ENCODE measurements at regions not wholly inside any gene's neighbourhood (a gene's known extent, or its start where the extent isn't known, plus 50 kb on each side); places are given as distances from the start of the nearest gene placed in this dataset.
"Not testable (repeated sequence)": the region's sequence is repeated elsewhere in the genome, so short reads cannot be mapped to it uniquely, and the experiment has no call there.

DNA sequence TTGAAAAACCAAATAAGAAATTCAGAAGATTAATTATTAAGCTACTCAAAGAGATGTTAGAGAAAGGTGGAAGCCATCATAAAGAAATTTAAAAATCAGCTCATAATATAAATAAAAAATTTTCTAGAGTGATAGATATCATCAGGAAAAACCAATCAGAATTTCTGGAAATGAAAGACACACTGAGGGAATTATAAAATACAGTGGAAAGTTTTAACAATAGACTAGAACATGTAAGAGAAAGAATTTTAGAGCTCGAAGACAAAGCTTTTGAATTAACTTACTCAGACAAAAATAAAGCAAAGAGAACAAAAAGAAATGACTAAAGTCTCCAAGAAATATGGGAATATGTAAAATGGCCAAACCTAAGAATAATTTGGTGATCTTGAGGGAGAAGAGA is 1926.9 kb upstream of the RAG2 start:
- no peak for DNase-seq (ENCODE audit: extremely low spot score, unreplicated experiment)
- Mint-ChIP-seq H3K9me3 (ENCODE audit: unreplicated experiment) (peaks cover 43% of the 10 kb centered on the region), H3K27me3 (ENCODE audit: unreplicated experiment) (no peaks in the 10 kb centered on the region), H3K4me1 (ENCODE audit: unreplicated experiment) (no peaks in the 10 kb centered on the region), H3K36me3 (ENCODE audit: unreplicated experiment) (peaks cover 11% of the 10 kb centered on the region), H3K27ac (ENCODE audit: unreplicated experiment) (no peak overlapping the region), H3K4me3 (ENCODE audit: unreplicated experiment) (no peak overlapping the region)
- TF ChIP-seq, protein P1, sequence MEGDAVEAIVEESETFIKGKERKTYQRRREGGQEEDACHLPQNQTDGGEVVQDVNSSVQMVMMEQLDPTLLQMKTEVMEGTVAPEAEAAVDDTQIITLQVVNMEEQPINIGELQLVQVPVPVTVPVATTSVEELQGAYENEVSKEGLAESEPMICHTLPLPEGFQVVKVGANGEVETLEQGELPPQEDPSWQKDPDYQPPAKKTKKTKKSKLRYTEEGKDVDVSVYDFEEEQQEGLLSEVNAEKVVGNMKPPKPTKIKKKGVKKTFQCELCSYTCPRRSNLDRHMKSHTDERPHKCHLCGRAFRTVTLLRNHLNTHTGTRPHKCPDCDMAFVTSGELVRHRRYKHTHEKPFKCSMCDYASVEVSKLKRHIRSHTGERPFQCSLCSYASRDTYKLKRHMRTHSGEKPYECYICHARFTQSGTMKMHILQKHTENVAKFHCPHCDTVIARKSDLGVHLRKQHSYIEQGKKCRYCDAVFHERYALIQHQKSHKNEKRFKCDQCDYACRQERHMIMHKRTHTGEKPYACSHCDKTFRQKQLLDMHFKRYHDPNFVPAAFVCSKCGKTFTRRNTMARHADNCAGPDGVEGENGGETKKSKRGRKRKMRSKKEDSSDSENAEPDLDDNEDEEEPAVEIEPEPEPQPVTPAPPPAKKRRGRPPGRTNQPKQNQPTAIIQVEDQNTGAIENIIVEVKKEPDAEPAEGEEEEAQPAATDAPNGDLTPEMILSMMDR (IDR thresholded peaks at IDR 0.05) = no peak

DNA sequence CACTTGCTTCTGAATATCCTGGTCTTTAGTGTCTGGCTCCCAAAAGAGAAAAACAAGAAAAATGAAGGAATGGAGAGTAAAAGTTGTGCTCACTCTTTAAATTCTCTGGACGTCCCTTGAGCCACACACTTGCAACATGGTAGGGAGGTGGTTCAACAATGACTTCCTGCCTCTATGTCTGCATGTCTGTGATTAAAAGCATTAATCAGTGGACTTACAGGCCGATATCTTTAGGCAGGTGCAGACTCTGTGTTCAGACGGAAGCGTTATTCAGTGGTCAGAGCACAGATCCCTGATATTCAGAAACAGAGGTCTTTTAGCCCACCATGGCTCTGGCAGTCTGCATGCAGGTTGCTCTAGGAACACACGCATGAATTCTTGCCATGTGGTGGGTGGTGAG is 1920.0 kb upstream of the RAG2 start:
- peaks cover 2% of the 10 kb centered on the region for H3K36me3 Mint-ChIP-seq (ENCODE audit: unreplicated experiment)
- H3K4me3 Mint-ChIP-seq (ENCODE audit: unreplicated experiment) = no peak overlapping the region
- TF ChIP-seq, protein P1 (IDR thresholded peaks at IDR 0.05) = no peak
- no peak overlapping the region for H3K27ac Mint-ChIP-seq (ENCODE audit: unreplicated experiment)
- no peaks in the 10 kb centered on the region for H3K27me3 Mint-ChIP-seq (ENCODE audit: unreplicated experiment)
- no peak for DNase-seq (ENCODE audit: extremely low spot score, unreplicated experiment)
- peaks cover 14% of the 10 kb centered on the region for H3K9me3 Mint-ChIP-seq (ENCODE audit: unreplicated experiment)
- no peaks in the 10 kb centered on the region for H3K4me1 Mint-ChIP-seq (ENCODE audit: unreplicated experiment)

DNA sequence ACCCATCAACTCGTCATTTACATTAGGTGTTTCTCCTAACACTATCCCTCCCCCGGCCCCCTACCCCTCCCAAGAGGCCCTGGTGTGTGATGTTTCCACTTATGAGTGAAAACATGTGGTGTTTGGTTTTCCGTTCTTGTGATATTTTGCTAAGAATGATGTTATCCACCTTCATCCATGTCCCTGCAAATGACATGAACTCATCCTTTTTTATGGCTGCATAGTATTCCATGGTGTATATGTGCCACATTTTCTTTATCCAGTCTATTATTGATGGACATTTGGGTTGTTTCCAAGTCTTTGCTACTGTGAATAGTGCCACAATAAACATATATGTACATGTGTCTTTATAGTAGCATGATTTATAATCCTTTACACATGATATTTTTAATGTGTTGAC is 1914.8 kb upstream of the RAG2 start:
- H3K9me3 Mint-ChIP-seq (ENCODE audit: unreplicated experiment) = peaks cover 13% of the 10 kb centered on the region
- H3K27me3 Mint-ChIP-seq (ENCODE audit: unreplicated experiment) = not testable (repeated sequence)

DNA sequence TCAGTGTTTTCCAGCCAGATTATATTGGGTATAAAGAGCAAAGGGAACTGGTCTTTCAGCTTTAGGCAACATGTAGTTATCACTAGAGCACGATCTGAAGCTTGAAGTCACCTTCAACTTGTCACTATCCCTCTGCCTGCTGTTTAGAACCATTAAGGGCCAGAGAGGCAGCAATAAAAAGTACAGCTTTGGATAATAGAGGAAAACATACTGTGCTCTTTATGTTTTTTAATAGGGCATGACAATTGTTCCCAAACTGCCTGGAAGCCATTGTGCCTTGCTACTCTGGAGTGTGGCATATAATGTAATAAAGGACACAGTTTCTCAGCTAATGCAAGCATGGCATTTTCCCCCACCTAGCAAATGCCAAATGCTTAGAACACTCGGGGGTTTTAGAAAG is 1912.0 kb upstream of the RAG2 start:
- H3K9me3 Mint-ChIP-seq (ENCODE audit: unreplicated experiment) = peaks cover 3% of the 10 kb centered on the region
- no peaks in the 10 kb centered on the region for H3K27me3 Mint-ChIP-seq (ENCODE audit: unreplicated experiment)
- H3K4me1 Mint-ChIP-seq (ENCODE audit: unreplicated experiment) = no peaks in the 10 kb centered on the region
- DNase-seq (ENCODE audit: extremely low spot score, unreplicated experiment) = no peak
- H3K36me3 Mint-ChIP-seq (ENCODE audit: unreplicated experiment) = no peaks in the 10 kb centered on the region
- TF ChIP-seq, protein P1 (IDR thresholded peaks at IDR 0.05) = no peak
- H3K27ac Mint-ChIP-seq (ENCODE audit: unreplicated experiment) = no peak overlapping the region
- H3K4me3 Mint-ChIP-seq (ENCODE audit: unreplicated experiment) = no peak overlapping the region

More for the DNA sequence above, 1914.8 kb upstream of the RAG2 start:
- not testable (repeated sequence) for DNase-seq (ENCODE audit: extremely low spot score, unreplicated experiment); H3K36me3 Mint-ChIP-seq (ENCODE audit: unreplicated experiment); H3K4me3 Mint-ChIP-seq (ENCODE audit: unreplicated experiment); H3K4me1 Mint-ChIP-seq (ENCODE audit: unreplicated experiment); H3K27ac Mint-ChIP-seq (ENCODE audit: unreplicated experiment)

DNA sequence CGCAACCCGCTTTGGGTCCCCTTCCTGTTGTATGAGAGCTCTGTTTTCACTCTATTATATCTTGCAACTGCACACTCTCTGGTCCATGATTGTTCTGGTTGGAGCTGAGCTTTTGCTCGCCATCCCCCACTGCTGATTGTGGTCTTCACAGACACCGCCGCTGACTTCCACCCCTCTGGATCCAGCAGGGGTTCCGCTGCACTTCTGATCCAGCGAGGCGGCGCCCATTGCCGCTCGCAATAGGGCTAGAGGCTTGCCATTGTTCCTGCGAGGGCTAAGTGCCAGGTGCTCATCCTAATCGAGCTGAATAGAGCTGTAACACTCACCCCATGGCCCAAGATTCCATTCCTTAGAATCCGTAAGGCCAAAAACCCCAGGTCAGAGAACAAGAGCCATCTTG is 1905.8 kb upstream of the RAG2 start:
- H3K36me3 Mint-ChIP-seq (ENCODE audit: unreplicated experiment) = no peaks in the 10 kb centered on the region
- TF ChIP-seq, protein P1 (IDR thresholded peaks at IDR 0.05) = no peak
- H3K4me3 Mint-ChIP-seq (ENCODE audit: unreplicated experiment) = no peak overlapping the region
- peaks cover 15% of the 10 kb centered on the region for H3K9me3 Mint-ChIP-seq (ENCODE audit: unreplicated experiment)
- no peak for DNase-seq (ENCODE audit: extremely low spot score, unreplicated experiment)
- H3K27ac Mint-ChIP-seq (ENCODE audit: unreplicated experiment) = no peak overlapping the region
- no peaks in the 10 kb centered on the region for H3K4me1 Mint-ChIP-seq (ENCODE audit: unreplicated experiment)
- H3K27me3 Mint-ChIP-seq (ENCODE audit: unreplicated experiment) = no peaks in the 10 kb centered on the region

DNA sequence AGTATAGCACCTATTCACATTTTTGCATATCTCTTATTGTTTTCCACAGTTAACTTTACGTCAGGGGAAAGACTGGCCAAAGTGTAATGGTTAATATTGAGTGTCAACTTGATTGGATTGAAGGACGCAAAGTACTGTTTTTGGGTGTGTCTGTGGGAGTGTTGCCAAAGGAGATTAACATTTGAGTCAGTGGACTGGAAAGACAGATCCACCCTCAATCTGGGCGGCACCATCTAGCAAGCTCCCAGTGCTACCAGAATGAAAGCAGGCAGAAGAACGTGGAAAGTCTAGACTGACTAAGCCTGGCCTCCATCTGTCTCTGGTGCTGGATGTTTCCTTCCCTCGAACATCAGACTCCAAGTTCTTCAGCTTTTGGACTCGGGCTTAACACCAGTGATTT is 1900.7 kb upstream of the RAG2 start:
- Mint-ChIP-seq H3K9me3 (ENCODE audit: unreplicated experiment) (peaks cover 15% of the 10 kb centered on the region), H3K4me3 (ENCODE audit: unreplicated experiment) (no peak overlapping the region), H3K4me1 (ENCODE audit: unreplicated experiment) (no peaks in the 10 kb centered on the region), H3K27ac (ENCODE audit: unreplicated experiment) (no peak overlapping the region), H3K36me3 (ENCODE audit: unreplicated experiment) (no peaks in the 10 kb centered on the region), H3K27me3 (ENCODE audit: unreplicated experiment) (no peaks in the 10 kb centered on the region)
- TF ChIP-seq, protein P1 (IDR thresholded peaks at IDR 0.05) = no peak
- DNase-seq (ENCODE audit: extremely low spot score, unreplicated experiment) = no peak

Measured in osteocyte (in vitro differentiated cells).